Epithelial cell of proximal tubule (primary cell): ENCODE measurements at regions not wholly inside any gene's neighbourhood (a gene's known extent, or its start where the extent isn't known, plus 50 kb on each side); places are given as distances from the start of the nearest gene placed in this dataset.
"Not testable (repeated sequence)": the region's sequence is repeated elsewhere in the genome, so short reads cannot be mapped to it uniquely, and the experiment has no call there.

ENCODE experiments used
- DNase-seq: peaks from one replicate; pipeline ENCODE4 v3.0.0-alpha.2; 2011; ENCODE audit warnings: low read depth
- H3K4me3 ChIP-seq: 2 replicates; pipeline ENCODE4 v1.5.1; 2011; ENCODE audit warnings: low read depth, mild to moderate bottlenecking, low read length
- CTCF ChIP-seq: conservative IDR thresholded peaks from 2 replicates; pipeline ENCODE4 v1.5.1; 2012; ENCODE audit warnings: low read depth, mild to moderate bottlenecking, low read length

- DNase-seq = no peak
- peak; percentile 75 for TF ChIP-seq CTCF
- H3K4me3 ChIP-seq = no peak overlapping the region
These were observed 125.2 kb upstream of the PTBP2 start for GRCh38 chr1:96596226-96596922.

- DNase-seq = no peak
- H3K4me3 ChIP-seq = no peak overlapping the region
- TF ChIP-seq CTCF = no peak
These were observed 124.4 kb upstream of the PTBP2 start for GRCh38 chr1:96597218-96597617.

- H3K4me3 ChIP-seq = no peak overlapping the region
- TF ChIP-seq CTCF = no peak
- no peak for DNase-seq
These were observed 123.0 kb upstream of the PTBP2 start for GRCh38 chr1:96598416-96599168.

- DNase-seq, H3K4me3 ChIP-seq: not testable (repeated sequence)
These were observed 117.0 kb upstream of the PTBP2 start for GRCh38 chr1:96604620-96605019.

GRCh38 chr1:96617375-96617774, 104.2 kb upstream of the PTBP2 start:
- not testable (repeated sequence) for DNase-seq, H3K4me3 ChIP-seq

GRCh38 chr1:96632045-96632664, 89.4 kb upstream of the PTBP2 start:
- no peak for DNase-seq
- H3K4me3 ChIP-seq = no peak overlapping the region
- TF ChIP-seq CTCF = no peak

GRCh38 chr1:96633695-96634094, 87.9 kb upstream of the PTBP2 start:
- no peak for DNase-seq
- TF ChIP-seq CTCF = no peak
- no peak overlapping the region for H3K4me3 ChIP-seq

GRCh38 chr1:96634883-96635282, 86.7 kb upstream of the PTBP2 start:
- no peak for DNase-seq
- no peak overlapping the region for H3K4me3 ChIP-seq
- TF ChIP-seq CTCF = no peak
